Karpas-422 (cell line): ENCODE measurements at regions not wholly inside any gene's neighbourhood (a gene's known extent, or its start where the extent isn't known, plus 50 kb on each side); places are given as distances from the start of the nearest gene placed in this dataset.

Experiments used
- DNase-seq: peaks from one replicate; pipeline ENCODE4 v3.0.0-alpha.2; 2015
- H2AFZ ChIP-seq: fragments of 200-600 bp; sonication (generic); 2 replicates; pipeline ENCODE4 v1.6.1; 2014; ENCODE audit warnings: antibody characterized with exemption, low read length, mixed read lengths
- H3K27ac ChIP-seq: fragments of 200-600 bp; sonication (generic); 2 replicates; pipeline ENCODE4 v1.5.1; 2014; ENCODE audit warnings: mild to moderate bottlenecking, low read length, moderate library complexity
- H3K27me3 ChIP-seq: fragments of 200-600 bp; sonication (generic); 2 replicates; pipeline ENCODE4 v1.6.1; 2014; ENCODE audit warnings: low read length, mixed read lengths
- H3K36me3 ChIP-seq: fragments of 200-600 bp; sonication (generic); 2 replicates; pipeline ENCODE4 v1.6.1; 2014; ENCODE audit warnings: low read length, mixed read lengths; ENCODE audit not compliant: insufficient read depth
- H3K4me1 ChIP-seq: fragments of 200-600 bp; sonication (generic); 2 replicates; pipeline ENCODE4 v1.6.1; 2014; ENCODE audit warnings: mild to moderate bottlenecking, low read length, mixed read lengths
- H3K4me2 ChIP-seq: fragments of 200-600 bp; sonication (generic); 2 replicates; pipeline ENCODE4 v1.6.1; 2014; ENCODE audit warnings: low read length, low read depth, mild to moderate bottlenecking; ENCODE audit not compliant: poor library complexity, severe bottlenecking
- H3K4me3 ChIP-seq: fragments of 200-600 bp; sonication (generic); 2 replicates; pipeline ENCODE4 v1.5.1; 2014; ENCODE audit warnings: mild to moderate bottlenecking, antibody characterized with exemption, low read length, mixed read lengths
- H3K79me2 ChIP-seq: fragments of 200-600 bp; sonication (generic); 2 replicates; pipeline ENCODE4 v1.6.1; 2014; ENCODE audit warnings: mild to moderate bottlenecking, low read length, mixed read lengths
- H3K9ac ChIP-seq: fragments of 200-600 bp; sonication (generic); 2 replicates; pipeline ENCODE4 v1.6.0; 2014; ENCODE audit warnings: low read length
- H3K9me2 ChIP-seq: fragments of 200-600 bp; sonication (generic), shearing (Covaris generic); replicated peaks from 2 replicates; pipeline ENCODE4 v1.6.0; 2014; ENCODE audit warnings: mild to moderate bottlenecking, low read length, moderate library complexity; ENCODE audit not compliant: insufficient read depth
- H3K9me3 ChIP-seq: fragments of 300-700, 200-600 bp; sonication (generic); 2 replicates; pipeline ENCODE4 v1.6.1; 2014; ENCODE audit warnings: low read length, mixed read lengths
- H4K20me1 ChIP-seq: fragments of 200-600 bp; sonication (generic); 2 replicates; pipeline ENCODE4 v1.6.1; 2014; ENCODE audit warnings: mild to moderate bottlenecking, antibody characterized with exemption, low read length, low read depth; ENCODE audit not compliant: insufficient read depth

DNA sequence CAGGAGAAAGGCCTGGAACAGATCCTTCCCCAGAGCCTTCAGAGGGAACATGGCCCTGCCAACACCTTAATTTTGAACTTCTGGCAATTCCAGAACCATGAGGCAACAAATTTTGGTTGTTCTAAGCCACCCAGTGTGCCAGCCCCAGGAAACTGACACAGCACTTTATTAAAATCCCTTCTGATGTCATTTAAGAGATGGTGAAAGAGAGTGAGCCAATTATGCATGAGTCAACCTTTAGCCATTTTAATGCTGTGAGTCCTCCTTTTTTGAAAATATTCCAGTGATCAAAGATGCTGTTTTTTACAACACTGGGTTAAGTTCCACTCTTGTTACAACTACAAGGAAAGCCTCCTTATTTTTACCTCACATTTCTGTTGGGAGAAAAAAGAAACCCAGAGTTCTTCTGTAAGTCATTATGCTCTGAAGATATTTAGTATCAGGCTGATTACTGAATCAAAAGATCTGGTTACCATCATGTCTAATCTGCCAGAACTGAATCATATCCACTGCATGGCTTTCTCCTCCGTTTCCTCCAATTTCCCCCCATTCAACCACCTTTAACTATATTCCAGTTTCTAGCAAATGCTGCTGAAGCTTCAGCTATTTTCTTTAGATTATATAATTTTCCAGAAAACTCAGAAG is 235.4 kb downstream of the TXNL1 start:
- no peak overlapping the region for H3K27ac ChIP-seq
- H3K4me1 ChIP-seq: no peaks in the 10 kb centered on the region
- H3K9ac ChIP-seq: no peak overlapping the region
- H3K79me2 ChIP-seq: no peaks in the 10 kb centered on the region
- H3K9me2 ChIP-seq: no peaks in the 10 kb centered on the region
- no peaks in the 10 kb centered on the region for H3K36me3 ChIP-seq
- no peak overlapping the region for H3K4me2 ChIP-seq
- DNase-seq: no peak
- no peaks in the 10 kb centered on the region for H3K27me3 ChIP-seq
- H4K20me1 ChIP-seq: no peaks in the 10 kb centered on the region
- H2AFZ ChIP-seq: no peak overlapping the region
- H3K4me3 ChIP-seq: no peak overlapping the region
- H3K9me3 ChIP-seq: no peaks in the 10 kb centered on the region

DNA sequence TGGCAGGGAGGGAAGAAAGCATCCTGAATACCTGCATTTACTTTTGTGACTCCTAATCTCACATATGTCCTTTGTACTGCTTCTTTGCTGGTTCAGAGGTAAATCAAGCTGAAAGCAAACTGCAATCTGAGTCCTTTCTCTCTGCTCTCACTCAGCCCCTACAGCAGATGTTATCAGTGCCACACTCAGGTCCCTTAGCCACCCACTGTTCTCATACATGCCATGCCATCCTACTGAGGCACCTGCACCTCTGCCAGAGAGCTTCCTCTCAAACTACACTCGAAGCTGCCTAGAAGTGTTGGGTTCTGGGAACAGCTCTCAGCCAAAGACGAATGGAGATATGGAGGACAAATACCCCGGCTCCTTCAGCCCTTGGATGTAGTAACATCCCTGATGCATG is 244.5 kb downstream of the TXNL1 start:
- no peak overlapping the region for H3K27ac ChIP-seq
- no peaks in the 10 kb centered on the region for H3K27me3 ChIP-seq
- no peaks in the 10 kb centered on the region for H3K9me3 ChIP-seq
- no peaks in the 10 kb centered on the region for H3K79me2 ChIP-seq
- no peak overlapping the region for H3K4me2 ChIP-seq
- no peak overlapping the region for H2AFZ ChIP-seq
- no peak overlapping the region for H3K9ac ChIP-seq
- no peaks in the 10 kb centered on the region for H3K4me1 ChIP-seq
- no peaks in the 10 kb centered on the region for H3K9me2 ChIP-seq
- no peaks in the 10 kb centered on the region for H3K36me3 ChIP-seq
- no peaks in the 10 kb centered on the region for H4K20me1 ChIP-seq
- DNase-seq: no peak
- no peak overlapping the region for H3K4me3 ChIP-seq

DNA sequence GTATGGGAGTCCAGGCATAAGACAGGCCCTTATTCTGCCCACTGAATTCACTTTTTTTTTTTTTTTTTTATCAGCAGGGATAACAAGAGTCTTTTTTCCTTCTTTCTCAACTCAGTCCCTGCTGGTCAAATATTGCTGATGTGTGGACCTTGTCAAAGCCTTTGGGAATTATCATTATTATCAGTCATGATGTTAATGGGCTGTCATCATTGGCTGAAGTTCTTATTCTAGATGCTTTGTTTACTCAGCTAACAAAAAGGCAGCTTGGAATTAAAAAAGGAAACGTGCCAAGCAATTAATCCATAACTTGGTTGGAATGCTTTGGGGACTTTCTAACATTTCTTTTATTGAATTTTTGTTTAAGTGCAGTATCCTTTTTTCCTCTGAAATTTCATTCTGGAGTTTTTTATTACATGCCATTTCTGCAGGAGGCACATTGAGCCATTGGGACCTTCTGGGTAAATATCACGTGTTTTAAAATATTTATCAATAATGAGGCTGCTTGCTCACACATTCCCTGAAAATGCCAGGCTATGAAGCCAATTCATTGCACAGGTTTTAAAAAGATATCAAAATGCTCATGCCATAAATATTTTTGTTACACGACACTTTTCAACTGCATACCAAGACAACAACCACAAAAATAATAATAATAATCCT is 246.3 kb downstream of the TXNL1 start:
- H3K79me2 ChIP-seq: no peaks in the 10 kb centered on the region
- no peaks in the 10 kb centered on the region for H4K20me1 ChIP-seq
- H3K9ac ChIP-seq: no peak overlapping the region
- H3K4me1 ChIP-seq: no peaks in the 10 kb centered on the region
- H3K4me3 ChIP-seq: no peak overlapping the region
- no peaks in the 10 kb centered on the region for H3K36me3 ChIP-seq
- no peaks in the 10 kb centered on the region for H3K9me3 ChIP-seq
- H3K4me2 ChIP-seq: no peak overlapping the region
- H3K27ac ChIP-seq: no peak overlapping the region
- no peak for DNase-seq
- H3K9me2 ChIP-seq: no peaks in the 10 kb centered on the region
- no peaks in the 10 kb centered on the region for H3K27me3 ChIP-seq
- H2AFZ ChIP-seq: no peak overlapping the region

DNA sequence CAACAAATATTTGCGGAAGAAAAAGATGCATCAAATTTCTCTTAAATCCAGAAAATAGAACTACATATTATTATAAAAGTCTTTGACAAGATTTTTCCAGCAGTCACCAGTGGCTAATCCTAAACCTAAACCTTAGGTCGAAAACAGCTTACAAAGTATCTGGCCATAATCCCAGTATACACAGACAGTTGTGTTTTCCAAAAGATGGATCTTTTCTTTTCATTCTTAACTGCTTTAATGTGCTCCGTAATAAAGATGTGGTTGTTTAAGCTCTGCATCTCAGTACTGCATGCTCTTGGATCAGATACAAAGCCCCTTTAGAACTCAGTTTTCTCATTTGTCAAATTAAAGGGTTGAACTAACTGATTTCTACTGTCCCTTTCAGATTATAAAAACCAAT is 247.8 kb downstream of the TXNL1 start:
- Histone ChIP-seq H3K9me3 (no peaks in the 10 kb centered on the region), H3K4me3 (no peak overlapping the region), H3K9me2 (no peaks in the 10 kb centered on the region), H3K4me1 (no peaks in the 10 kb centered on the region), H3K4me2 (no peak overlapping the region), H4K20me1 (no peaks in the 10 kb centered on the region), H2AFZ (no peak overlapping the region), H3K36me3 (no peaks in the 10 kb centered on the region), H3K27me3 (no peaks in the 10 kb centered on the region), H3K79me2 (no peaks in the 10 kb centered on the region), H3K27ac (no peak overlapping the region), H3K9ac (no peak overlapping the region)
- no peak for DNase-seq

DNA sequence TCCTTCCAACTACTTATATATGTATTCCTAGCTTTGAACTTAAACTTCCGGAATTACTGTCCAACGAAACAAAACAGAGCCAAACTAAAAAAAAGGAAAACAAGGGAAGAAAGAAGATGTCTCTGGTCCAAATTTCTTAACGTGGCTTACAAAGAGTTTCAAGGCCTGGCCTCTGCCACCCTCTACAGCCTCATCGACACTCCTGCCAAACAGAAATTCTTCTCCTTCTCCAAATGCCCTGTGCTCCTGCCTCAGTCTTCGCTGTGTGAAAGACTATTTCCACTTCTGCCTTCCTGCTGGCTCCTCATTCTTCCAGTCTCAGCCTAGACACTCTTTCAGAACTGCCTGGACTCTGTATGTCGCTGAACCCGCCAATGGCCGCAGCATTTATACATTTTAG is 249.2 kb downstream of the TXNL1 start:
- DNase-seq: no peak
- Histone ChIP-seq H3K36me3 (no peaks in the 10 kb centered on the region), H3K4me3 (no peak overlapping the region)

DNA sequence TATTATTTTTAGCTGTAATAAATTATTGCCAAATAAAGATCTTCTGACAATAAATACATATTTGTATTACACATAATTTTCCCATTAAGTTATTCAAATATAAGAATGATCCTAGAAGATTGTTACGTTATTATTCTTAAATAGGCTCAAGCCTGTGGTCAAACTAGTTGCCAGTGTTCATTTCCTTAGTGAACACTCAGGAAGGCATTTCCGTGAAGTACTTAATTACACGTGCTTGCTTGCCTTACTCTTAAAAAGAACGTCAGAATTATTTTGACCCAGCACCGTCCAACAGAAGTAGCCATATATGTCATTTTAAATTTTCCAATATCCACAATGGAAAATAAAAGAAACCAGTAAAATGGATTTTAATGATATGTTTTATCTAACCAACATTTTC is 249.8 kb downstream of the TXNL1 start:
- H3K27ac ChIP-seq: no peak overlapping the region
- no peak overlapping the region for H3K4me2 ChIP-seq
- no peaks in the 10 kb centered on the region for H3K79me2 ChIP-seq
- no peak overlapping the region for H2AFZ ChIP-seq
- H3K9ac ChIP-seq: no peak overlapping the region
- H3K4me3 ChIP-seq: no peak overlapping the region
- no peaks in the 10 kb centered on the region for H3K9me3 ChIP-seq
- DNase-seq: no peak
- no peaks in the 10 kb centered on the region for H3K4me1 ChIP-seq
- no peaks in the 10 kb centered on the region for H4K20me1 ChIP-seq
- H3K9me2 ChIP-seq: no peaks in the 10 kb centered on the region
- H3K27me3 ChIP-seq: no peaks in the 10 kb centered on the region
- H3K36me3 ChIP-seq: no peaks in the 10 kb centered on the region

More for the DNA sequence above, 249.2 kb downstream of the TXNL1 start:
- Histone ChIP-seq H3K79me2 (no peaks in the 10 kb centered on the region), H3K9ac (no peak overlapping the region), H4K20me1 (no peaks in the 10 kb centered on the region), H3K9me2 (no peaks in the 10 kb centered on the region), H3K4me1 (no peaks in the 10 kb centered on the region), H2AFZ (no peak overlapping the region), H3K27ac (no peak overlapping the region), H3K27me3 (no peaks in the 10 kb centered on the region), H3K9me3 (no peaks in the 10 kb centered on the region), H3K4me2 (no peak overlapping the region)

DNA sequence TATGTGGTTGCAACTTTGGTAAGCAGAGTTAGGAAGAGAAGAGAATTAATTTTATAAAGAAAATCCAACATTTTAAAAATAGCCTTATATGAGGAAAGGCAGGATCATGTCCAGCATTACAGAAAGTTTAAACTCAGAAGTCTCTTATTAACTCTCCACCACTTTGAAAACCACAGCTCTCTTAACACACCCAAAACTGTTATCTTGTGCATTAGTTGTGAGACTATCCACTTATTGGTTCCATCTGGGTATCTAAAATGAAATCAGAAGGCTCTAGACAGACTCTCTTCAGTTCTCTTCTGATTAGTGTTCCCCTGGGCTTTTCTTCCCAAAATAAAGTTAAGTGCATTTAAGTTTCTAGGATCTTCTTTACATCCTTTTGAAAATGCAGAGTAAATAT is 251.5 kb downstream of the TXNL1 start:
- Histone ChIP-seq H3K79me2 (no peaks in the 10 kb centered on the region), H2AFZ (no peak overlapping the region), H3K36me3 (no peaks in the 10 kb centered on the region), H3K9me2 (no peaks in the 10 kb centered on the region), H3K4me3 (no peak overlapping the region), H3K27me3 (no peaks in the 10 kb centered on the region), H3K9ac (no peak overlapping the region), H3K4me2 (no peak overlapping the region), H4K20me1 (no peaks in the 10 kb centered on the region), H3K4me1 (no peaks in the 10 kb centered on the region), H3K9me3 (no peaks in the 10 kb centered on the region), H3K27ac (no peak overlapping the region)
- no peak for DNase-seq

DNA sequence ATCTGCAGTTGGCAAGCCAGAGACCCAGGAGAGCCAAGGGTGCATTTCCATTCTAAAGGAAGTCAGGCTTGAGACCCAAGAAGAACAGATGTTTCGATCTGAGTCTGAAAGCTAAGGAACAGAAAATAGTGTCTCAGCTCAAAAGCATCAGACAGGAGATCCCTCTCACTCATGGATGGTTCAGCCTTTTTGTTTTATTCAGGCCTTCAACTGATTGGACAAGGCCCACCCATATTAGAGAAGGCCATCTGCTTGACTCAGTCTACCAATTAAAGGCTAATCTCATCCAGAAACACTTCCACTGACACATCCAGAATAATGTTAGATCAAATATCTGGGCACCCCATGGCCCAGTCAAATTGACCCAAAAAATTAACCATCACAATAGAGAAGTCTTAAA is 255.0 kb downstream of the TXNL1 start:
- H3K9me3 ChIP-seq: no peaks in the 10 kb centered on the region
- no peak overlapping the region for H2AFZ ChIP-seq
- H3K9ac ChIP-seq: no peak overlapping the region
- H3K4me1 ChIP-seq: no peaks in the 10 kb centered on the region
- H3K36me3 ChIP-seq: no peaks in the 10 kb centered on the region
- H3K27me3 ChIP-seq: no peaks in the 10 kb centered on the region
- H3K9me2 ChIP-seq: no peaks in the 10 kb centered on the region
- DNase-seq: no peak
- no peaks in the 10 kb centered on the region for H3K79me2 ChIP-seq
- no peaks in the 10 kb centered on the region for H4K20me1 ChIP-seq
- H3K4me2 ChIP-seq: no peak overlapping the region
- H3K4me3 ChIP-seq: no peak overlapping the region
- no peak overlapping the region for H3K27ac ChIP-seq
